OCI-LY7 (cell line): ENCODE measurements at regions not wholly inside any gene's neighbourhood (a gene's known extent, or its start where the extent isn't known, plus 50 kb on each side); places are given as distances from the start of the nearest gene placed in this dataset.
"Not testable (repeated sequence)": the region's sequence is repeated elsewhere in the genome, so short reads cannot be mapped to it uniquely, and the experiment has no call there.

Experiments
- CTCF ChIP-seq: fragments of 200-600 bp; sonication (generic); conservative IDR thresholded peaks from 2 replicates; pipeline ENCODE4 v1.5.1; 2014; ENCODE audit warnings: mild to moderate bottlenecking, antibody characterized with exemption, low read length, moderate library complexity, mixed read lengths
- EZH2phosphoT487 ChIP-seq: fragments of 200-600 bp; sonication (generic); IDR thresholded peaks from 2 replicates; pipeline ENCODE4 v1.6.1; 2018; ENCODE audit warnings: low read depth, borderline replicate concordance, mild to moderate bottlenecking, mixed run types, antibody characterized with exemption, low read length, moderate library complexity, mixed read lengths

- not testable (repeated sequence) for TF ChIP-seq CTCF, EZH2phosphoT487
Observed at GRCh38 chr14:27826149-27826548, 940.4 kb upstream of the FOXG1 start.
